Liver (tissue), 3 donors: ENCODE measurements at regions not wholly inside any gene's neighbourhood (a gene's known extent, or its start where the extent isn't known, plus 50 kb on each side); places are given as distances from the start of the nearest gene placed in this dataset.

Experiments used
- ATF3 ChIP-seq: IDR thresholded peaks from 2 replicates; pipeline ENCODE4 v1.6.1; 2016; ENCODE audit warnings: antibody characterized with exemption
- CTCF ChIP-seq: fragments of 150-350 bp; IDR thresholded peaks from 2 replicates; pipeline ENCODE4 v1.5.1; 2017; ENCODE audit warnings: improper control_type of control experiment, low read depth, low read length; ENCODE audit not compliant: missing input control
- GABPA ChIP-seq, 2 donors: IDR thresholded peaks in 1 of 2; conservative IDR thresholded peaks in 1 of 2; 2 replicates each; pipeline ENCODE4 v1.6.1; 2016; ENCODE audit warnings: antibody characterized with exemption in 2 of 2, mild to moderate bottlenecking in 1 of 2, moderate library complexity in 1 of 2
- HNF4A ChIP-seq, 2 donors: conservative IDR thresholded peaks; 2 replicates each; pipeline ENCODE4 v1.6.1; 2016; ENCODE audit warnings: antibody characterized with exemption in 2 of 2, mild to moderate bottlenecking in 2 of 2
- HNF4G ChIP-seq: IDR thresholded peaks from 2 replicates; pipeline ENCODE4 v1.6.1; 2016; ENCODE audit warnings: antibody characterized with exemption
- JUND ChIP-seq, 2 donors: IDR thresholded peaks; 2 replicates each; pipeline ENCODE4 v1.6.1; 2016; ENCODE audit warnings: antibody characterized with exemption in 2 of 2
- MAX ChIP-seq: IDR thresholded peaks from 2 replicates; pipeline ENCODE4 v1.6.1; 2016; ENCODE audit warnings: antibody characterized with exemption
- RAD21 ChIP-seq, 2 donors: IDR thresholded peaks; 2 replicates each; pipeline ENCODE4 v1.6.1; 2016; ENCODE audit warnings: antibody characterized with exemption in 2 of 2, mild to moderate bottlenecking in 2 of 2
- REST ChIP-seq: IDR thresholded peaks from 2 replicates; pipeline ENCODE4 v1.6.1; 2016; ENCODE audit warnings: antibody characterized with exemption, mild to moderate bottlenecking
- RXRA ChIP-seq, 2 donors: IDR thresholded peaks; 2 replicates each; pipeline ENCODE4 v1.6.1; 2017 to 2018; ENCODE audit warnings: antibody characterized with exemption in 2 of 2, mild to moderate bottlenecking in 1 of 2
- SP1 ChIP-seq: IDR thresholded peaks from 2 replicates; pipeline ENCODE4 v1.6.1; 2018; ENCODE audit warnings: antibody characterized with exemption, mild to moderate bottlenecking
- TAF1 ChIP-seq: conservative IDR thresholded peaks from 2 replicates; pipeline ENCODE4 v1.6.1; 2016; ENCODE audit warnings: antibody characterized with exemption, mild to moderate bottlenecking
- YY1 ChIP-seq: IDR thresholded peaks from 2 replicates; pipeline ENCODE4 v1.6.1; 2016; ENCODE audit warnings: antibody characterized with exemption, mild to moderate bottlenecking
- ZBTB33 ChIP-seq: IDR thresholded peaks from 2 replicates; pipeline ENCODE4 v1.6.1; 2016; ENCODE audit warnings: antibody characterized with exemption
- donor health status: healthy.
- donor health status: healthy.

GRCh38 chr11:28526406-28526751, 418.2 kb downstream of the METTL15 start:
- no peak for TF ChIP-seq CTCF
- no peak for TF ChIP-seq SP1
- TF ChIP-seq RAD21 (IDR thresholded peaks at IDR 0.05), result no peak
- no peak for TF ChIP-seq ATF3
- TF ChIP-seq MAX, result no peak
- no peak for TF ChIP-seq REST
- no peak for TF ChIP-seq JUND (IDR thresholded peaks at IDR 0.05)
- TF ChIP-seq RXRA (IDR thresholded peaks at IDR 0.05), result no peak
- no peak for TF ChIP-seq HNF4G
- TF ChIP-seq YY1, result no peak
- TF ChIP-seq ZBTB33, result no peak
- TF ChIP-seq TAF1, result no peak
- TF ChIP-seq GABPA (IDR thresholded peaks at IDR 0.05 in 1 of 2, conservative IDR thresholded peaks at IDR 0.05 in 1 of 2), result no peak
- no peak for TF ChIP-seq HNF4A (conservative IDR thresholded peaks at IDR 0.05)
